HG03139 (cell line): ENCODE measurements at regions not wholly inside any gene's neighbourhood (a gene's known extent, or its start where the extent isn't known, plus 50 kb on each side); places are given as distances from the start of the nearest gene placed in this dataset.
"Not testable (repeated sequence)": the region's sequence is repeated elsewhere in the genome, so short reads cannot be mapped to it uniquely, and the experiment has no call there.

Experiments
- ATAC-seq: cut with Tn5 transposase; IDR thresholded peaks from one replicate; pipeline ENCODE4 v1.9.1; 2021; ENCODE audit not compliant: unreplicated experiment

DNA sequence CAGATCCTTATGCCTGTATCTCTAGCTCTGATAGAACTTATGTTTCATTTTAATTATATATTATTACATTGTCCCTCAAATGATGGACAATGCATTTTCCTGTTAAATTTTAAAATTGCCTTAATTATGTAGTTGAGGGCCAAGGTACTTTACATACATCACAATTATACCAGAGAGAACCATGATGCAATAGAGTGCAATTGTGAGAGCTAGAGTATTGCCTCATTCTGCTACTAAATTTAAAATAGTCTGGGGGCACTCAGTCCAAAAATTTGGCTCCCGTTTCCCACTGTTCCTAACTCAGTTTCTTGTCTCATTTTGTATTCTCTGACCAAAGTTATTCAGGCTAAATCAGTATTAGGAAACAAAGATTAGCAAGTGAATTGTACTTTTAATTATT lies 378.5 kb upstream of the ZFP42 start:
- ATAC-seq: no peak

DNA sequence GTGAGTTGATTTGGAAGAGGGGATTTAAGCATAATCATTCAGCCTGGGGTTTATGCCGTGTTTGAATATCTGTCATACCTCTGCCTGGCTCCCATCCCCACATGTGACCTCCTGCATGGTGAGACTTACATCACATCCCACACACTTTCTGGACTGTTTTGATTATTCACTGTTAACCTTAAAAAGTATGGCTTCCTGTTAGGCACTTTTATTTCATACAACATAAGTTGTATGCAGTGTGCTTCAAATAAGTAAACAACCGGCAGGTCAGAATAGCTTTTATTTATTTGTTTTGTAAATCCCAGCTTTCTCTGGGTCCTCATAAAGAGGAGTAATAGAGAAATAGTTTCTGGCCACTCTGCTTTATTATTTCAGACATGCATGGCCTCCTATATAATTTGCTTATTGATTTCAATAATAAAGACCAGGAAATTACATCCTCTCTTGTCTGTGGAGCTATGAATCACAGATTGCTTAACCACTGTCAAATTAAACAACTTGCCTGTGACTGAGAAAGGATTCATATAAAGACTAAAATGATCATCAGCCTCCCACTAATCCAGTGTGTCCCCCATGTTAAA lies 376.8 kb upstream of the ZFP42 start:
- ATAC-seq: no peak

DNA sequence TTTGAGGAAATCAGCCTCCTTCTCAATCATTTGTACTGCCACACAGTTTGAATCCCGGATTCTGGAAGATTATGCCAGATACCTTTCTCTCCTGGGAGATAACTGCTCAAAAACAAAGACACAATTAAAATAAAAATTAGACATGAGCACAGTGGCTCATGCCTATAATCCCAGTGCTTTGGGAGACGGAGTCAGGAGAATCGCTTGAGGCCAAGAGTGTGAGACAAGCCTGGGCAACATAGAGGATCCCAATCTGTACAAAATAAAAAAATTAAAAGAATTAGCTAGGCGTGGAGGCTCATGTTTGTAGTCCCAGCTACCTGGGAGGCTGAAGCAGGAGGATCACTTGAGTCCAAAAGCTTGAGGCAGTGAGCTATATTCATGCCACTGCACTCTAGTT lies 376.3 kb upstream of the ZFP42 start:
- ATAC-seq: no peak

DNA sequence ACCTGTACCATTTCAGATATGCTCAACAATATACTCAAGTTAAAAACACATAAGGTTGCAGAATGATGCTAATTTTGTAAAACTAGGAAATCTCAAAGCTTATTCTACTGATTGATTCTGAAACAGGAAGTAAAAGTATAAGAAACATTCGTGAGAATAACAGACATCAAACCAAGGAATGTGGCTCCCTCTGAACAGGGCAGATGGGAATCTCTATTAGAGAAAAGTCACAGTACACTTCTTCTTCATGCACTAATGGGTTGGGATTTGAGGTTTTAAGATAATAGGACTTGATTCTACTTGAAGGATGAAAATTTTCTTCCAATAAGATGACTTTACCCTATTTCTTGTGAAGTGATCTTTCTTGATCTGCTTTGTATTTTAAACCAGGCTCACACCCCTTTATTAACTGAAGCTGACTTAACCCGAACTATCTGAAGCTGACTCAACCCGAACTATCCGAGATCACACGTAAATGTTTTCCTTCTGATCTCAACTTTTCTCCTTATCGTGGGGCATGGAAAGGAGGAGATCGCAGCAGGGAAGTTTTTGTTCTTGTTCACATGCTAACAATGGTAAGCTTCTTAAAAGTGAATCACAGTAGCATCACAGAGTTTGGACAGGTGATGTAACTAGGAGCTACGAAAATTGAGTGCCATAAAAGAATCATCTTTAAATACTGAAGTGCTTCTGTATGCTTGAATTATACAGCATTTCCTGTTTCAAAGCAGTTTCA lies 363.1 kb upstream of the ZFP42 start:
- ATAC-seq: no peak

DNA sequence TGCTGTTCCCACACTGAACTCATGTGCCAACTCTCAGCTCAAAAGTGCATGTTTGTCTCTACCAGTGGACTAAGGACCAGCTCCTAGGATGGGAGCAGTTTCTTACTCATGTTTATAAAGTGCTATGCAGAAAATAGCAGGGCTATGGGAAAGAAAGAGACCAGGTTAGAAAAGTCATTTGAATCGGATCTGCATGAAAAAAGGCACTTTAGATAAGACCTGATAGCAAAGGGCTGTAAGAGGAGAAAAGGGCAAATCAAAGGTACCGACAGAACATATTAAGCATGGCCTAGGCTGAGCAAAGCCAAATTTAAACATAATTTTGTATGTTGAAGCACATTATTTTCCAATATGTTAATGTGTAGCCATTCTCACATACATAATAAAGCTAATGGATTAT lies 362.3 kb upstream of the ZFP42 start:
- no peak for ATAC-seq

DNA sequence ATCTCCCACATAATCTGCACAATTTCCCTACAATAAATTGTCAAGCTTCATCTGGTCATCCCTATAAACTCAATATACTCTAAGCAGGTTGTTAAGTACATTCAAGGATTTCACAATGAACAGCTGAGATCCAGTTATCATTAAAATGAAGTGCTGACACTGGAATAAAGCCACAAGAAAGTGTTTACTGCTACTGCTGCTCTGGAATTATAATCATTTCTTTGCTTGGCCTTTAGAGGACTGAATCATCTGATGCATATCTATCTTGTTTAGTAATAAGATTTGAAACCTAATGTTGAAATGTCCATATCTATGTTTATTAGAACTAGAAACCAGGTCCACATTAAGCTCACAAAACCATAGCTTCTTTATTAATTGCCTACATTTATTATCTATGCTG lies 338.6 kb upstream of the ZFP42 start:
- no peak for ATAC-seq

DNA sequence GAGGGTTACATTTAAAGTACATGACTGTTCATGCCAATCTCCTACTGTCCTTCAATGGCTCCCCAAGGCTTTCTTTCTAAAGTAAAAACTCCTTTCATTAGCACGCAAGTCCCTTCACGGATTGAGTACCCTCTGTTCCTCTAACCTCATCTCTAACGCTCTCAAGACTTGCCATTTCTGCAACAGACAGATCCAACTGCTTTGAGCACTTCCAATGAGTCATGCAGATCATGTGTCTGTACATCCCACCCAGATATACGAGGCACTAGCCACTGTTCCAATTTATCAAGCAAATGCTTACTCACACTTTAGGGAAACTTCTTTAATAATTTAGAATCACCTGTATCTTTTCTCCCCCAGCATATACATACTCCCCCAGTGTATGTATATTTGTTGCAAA lies 332.5 kb upstream of the ZFP42 start:
- ATAC-seq: no peak

DNA sequence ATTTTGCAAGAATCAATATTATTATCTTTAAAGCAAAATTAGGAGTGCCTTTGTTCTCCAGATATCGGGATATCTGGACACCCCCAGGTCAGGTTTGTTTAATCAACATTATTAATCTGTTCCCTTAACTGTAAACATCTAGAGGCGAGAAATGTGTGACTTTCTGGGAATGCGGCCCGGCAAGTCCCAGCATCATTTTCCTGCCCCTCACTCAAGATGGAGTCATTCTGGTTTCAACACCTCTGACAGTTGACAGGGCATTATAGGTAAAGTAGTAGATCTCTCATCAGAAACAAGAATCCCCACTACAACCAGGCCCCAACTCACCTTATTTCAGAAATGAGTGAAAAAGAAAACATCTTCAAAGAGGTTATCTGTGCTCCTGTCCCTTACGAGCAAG lies 331.6 kb upstream of the ZFP42 start:
- ATAC-seq: no peak

DNA sequence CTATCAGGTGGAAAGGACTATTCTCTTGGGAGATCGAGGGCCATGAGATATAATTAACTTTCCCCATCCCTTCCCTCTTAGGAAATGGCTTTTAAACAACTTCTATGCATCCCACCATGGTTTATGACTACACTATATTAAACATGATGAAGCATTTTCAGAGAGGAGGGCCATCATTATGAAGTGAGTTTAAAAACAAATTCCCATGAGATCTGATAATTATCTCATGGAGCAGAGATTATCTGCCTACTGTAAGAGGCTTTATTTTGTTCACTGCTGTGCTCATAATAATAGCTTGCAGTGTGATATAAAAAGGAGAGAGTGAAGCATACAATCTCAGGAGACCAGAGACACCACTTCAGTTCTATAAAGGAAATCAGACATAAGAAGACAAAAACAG lies 330.5 kb upstream of the ZFP42 start:
- no peak for ATAC-seq

DNA sequence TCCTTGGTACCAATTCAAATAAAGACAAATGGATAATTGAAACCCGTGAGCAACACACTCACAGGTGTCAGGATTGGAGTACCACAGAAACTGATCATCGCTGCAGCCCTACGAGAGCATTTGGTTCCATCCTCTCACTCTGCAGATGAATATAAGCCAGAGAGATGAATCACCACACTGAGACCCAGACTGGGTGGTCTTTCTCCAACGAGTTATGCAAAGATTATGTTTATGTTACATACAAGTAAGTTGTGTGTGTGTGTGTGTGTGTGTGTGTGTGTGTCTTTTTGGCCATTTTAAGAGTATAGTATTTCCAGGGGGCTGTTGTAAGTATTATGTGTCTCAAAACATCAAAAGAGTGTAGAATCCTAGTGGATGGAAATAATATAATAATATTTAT lies 329.5 kb upstream of the ZFP42 start:
- no peak for ATAC-seq

DNA sequence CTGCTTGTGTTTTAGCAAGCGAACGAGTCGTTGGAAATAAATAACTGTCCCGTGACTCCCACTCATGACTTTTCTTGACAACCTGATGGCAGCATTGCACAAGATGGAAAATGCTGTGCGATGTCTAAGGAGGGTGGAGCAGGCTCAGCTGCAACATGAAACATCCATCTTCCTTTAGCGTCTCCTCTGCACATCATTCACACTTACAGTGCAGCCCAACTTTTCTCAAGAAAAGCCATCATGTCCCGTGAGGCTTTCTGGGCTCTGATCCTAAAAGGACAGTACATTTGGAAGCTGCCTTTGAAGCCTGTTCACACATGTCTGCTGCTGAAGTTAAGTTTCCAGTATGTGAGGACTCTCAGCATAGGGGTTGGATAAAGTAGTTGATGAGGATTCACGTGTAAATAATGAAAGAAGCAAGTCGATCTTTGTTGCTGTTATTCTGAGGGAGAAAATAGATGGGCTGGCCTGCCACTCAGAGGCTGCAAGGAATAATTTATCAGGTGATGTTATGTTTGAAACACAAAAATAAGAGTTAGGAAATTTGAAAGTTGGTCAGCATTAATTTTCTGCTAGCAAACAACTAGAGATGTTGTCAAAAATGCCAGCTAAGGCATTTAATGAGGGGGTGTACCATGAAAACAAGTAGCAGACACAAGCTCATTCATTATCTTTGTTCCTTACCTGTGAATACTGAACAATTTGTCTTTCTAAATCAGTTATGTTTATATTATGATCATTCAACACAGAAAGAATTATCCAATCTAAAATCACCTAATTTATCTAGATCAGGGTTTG lies 328.7 kb upstream of the ZFP42 start:
- no peak for ATAC-seq

DNA sequence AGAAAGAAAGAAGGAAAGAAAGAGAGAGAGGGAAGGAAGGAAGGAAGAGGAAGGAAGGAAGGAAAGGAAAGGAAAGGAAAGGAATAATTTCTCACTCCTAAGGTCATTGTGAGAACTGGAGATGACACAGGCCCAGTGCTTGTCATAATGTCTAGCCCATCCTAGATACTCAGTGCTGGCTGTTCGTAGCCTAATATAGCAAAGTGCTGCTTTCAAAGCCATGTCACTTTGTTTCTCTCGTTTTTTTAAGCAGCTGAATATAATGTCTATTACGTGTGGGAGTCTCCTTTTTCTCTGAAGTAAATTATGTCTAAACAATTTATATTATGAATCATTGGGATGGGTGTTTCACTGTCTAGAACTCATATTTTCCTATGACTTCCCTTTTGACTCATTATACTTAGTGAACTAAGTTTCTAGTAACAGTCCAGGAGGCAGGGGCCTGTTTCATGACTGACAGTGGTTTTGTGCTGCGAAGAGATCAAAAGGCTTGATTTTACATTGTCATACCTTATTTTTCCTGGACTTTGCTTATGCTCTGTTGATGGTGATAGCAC lies 327.0 kb upstream of the ZFP42 start:
- ATAC-seq: no peak

DNA sequence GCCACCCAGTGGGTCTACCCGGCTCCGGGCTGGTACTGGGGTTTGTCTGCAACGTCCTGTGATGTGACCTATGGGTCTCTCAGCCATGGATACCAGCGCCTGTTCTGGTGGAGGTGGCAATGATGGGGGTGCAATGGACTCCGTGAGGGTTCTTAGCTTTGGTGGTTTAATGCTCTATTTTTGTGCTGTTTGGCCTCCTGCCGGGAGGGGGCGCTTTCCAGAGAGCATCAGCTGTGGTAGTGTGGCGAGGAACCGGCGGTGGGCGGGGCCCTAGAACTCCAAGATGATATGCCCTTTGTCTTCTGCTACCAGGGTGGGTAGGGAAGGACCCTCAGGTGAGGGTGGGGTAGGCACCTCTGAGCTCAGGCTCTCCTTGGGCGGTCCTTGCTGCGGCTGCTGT lies 324.1 kb upstream of the ZFP42 start:
- not testable (repeated sequence) for ATAC-seq

DNA sequence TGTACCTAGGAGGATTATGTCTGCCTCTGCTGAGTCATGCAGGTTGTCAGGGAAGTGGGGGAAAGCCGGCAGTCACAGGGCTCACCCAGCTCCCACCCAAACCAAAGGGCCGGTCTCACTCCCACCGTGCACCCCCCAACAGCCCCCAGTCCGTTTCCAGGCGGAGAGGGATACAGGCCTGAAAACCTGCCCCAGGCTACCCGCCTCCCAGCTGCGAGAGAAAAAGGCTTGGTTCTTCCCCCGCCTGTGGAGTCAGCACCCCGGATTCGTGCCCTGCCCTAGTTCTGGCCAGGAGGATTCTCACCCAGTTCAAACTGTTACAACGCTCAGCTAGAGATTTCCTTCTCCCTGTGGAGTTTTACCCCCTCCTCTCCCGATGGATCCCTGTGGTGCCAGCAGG lies 323.6 kb upstream of the ZFP42 start:
- not testable (repeated sequence) for ATAC-seq

DNA sequence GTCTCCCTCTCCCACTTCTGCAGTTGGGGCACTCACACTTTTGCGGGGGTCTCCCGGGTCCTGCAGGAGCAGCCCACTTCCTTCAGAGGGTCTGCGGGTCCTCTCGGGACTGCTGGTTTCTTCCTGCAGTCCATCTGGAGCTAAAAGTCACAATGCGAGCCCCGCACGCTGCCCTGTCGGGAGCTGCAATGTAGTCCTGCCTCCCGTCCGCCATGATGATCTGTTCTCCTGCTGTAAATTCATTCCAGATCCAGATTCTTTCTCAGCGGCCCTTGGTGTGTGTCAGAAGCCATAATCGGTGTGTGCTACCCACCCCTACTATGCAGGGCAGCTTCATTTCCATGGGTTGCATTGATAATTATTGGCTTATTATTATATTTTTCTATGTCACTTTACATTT lies 323.0 kb upstream of the ZFP42 start:
- not testable (repeated sequence) for ATAC-seq

DNA sequence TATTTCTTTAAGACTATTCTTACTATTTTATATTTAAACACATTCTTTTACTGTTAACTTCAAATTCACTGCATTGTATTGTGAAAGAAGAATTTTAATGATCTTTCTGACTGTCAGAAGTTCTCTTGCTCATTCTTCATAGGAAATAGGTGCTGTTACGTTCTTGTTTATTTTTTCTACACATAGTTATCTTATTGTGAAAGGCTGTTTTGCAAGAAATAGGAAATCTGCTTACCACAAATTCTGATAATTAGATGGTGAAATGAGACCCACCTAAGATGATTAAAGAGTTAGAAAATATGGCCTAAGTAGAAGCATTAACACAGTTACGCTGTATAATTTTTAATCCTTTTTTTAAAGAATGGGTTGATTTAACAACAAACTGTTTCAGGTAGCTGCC lies 316.1 kb upstream of the ZFP42 start:
- no peak for ATAC-seq

DNA sequence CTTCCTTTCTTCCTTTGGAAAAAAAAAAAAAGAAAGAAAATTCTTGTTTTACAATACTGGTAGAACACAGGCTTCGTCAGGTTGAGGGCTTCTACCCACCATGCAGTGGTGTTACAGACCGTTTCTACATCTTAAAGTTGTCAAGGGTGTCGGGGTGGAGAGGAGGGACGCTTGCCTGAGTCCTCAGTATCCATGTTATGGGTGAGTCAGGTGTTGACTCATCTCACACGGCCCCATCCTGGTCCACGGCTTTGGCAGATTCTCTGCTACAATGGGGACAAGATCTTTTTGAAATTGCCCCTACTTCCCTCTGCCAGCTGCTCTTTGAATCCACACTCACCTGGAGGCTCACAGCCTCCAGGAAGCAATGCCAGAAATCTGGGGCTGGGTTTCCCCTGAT lies 310.3 kb upstream of the ZFP42 start:
- no peak for ATAC-seq

DNA sequence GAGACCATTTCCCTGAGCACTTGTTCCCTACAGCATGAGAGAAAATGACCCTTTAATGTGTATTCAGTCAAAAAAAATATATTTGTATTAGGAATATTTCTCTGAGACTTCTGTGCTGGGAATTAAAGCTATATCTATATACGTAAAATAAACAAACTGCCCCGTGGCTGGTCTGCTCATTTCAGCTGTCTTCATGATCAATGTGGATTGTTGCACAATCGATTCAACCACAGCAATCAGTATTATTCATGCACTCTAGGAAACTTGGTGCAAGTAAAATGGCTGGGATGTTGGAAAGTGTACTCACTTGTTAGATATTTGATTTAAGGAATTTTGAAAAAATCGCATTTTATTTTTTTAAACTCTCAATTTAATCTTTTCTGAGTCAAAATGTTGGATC lies 307.9 kb upstream of the ZFP42 start:
- no peak for ATAC-seq

DNA sequence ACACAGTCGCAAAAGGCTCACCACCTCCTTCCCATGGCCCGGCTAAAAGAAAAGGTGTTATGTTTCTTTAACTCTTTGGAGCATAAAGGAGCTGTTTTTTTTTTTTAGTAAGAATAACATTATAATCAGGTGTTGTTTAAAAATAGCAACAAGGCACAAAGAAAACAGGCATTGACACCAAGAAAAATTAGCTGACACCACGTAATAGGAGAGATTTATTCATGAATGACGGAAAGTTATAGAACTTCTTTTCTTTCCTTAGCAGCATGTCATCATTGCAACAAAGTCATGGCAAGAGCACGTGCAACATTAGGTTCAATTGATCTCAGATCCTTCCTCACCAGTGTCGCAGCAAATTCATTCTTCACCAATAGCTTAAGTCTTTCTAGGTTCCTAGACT lies 302.9 kb upstream of the ZFP42 start:
- ATAC-seq: no peak

DNA sequence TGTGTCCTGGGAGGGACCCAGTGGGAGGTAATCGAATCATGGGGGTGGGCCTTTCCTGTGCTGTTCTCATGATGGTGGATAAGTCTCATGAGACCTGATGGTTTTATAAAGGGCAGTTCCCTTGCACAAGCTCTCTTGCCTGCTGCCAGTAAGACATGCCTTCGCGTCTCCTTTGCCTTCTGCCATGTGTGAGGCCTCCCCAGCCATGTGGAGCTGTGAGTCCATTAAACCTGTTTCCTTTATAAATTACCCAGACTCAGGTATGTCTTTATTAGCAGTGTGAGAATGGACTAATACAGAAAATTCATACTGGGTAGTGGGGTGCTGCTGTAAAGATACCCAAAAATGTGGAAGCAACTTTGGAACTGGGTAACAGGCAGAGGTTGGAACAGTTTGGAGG lies 300.0 kb upstream of the ZFP42 start:
- ATAC-seq: not testable (repeated sequence)

DNA sequence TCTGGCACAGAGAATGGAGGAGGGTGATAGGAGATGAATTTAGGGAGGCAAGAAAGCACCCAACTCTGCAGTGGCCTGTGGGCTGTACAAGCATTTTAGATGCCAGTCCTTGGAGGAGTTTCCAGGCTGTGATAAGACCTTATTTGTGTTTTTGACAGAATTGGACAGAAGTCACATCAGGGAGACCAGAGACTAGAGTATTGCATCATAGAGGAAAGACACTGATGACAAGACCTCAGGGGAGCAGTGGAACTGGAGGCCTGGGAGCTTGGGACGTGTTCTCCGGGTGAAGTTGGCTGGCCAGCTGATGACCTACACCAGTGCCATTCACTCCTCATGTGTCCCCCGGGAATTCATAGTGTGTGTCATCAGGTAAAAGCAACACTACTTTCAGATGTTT lies 284.0 kb upstream of the ZFP42 start:
- ATAC-seq: no peak

DNA sequence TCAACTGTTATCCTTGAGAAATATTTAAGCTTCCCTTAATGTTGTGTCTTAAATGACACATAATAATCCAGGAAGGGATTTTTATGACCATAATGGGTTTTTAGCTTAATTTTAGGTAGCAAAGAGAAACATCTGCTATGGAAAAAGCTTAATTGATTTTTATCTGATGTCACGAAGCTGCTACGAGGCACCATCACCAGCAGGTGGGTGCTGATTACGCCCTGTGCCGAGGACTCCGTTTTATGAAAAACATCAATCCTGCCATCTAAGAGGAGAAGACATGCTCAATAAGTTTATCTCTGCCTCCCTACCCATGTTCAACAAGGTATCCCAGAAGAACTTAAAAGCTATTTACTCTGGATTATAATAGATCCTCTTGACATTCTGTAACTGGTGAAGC lies 280.6 kb upstream of the ZFP42 start:
- ATAC-seq: no peak
